Glutamatergic neuron (in vitro differentiated cells): ENCODE measurements at regions not wholly inside any gene's neighbourhood (a gene's known extent, or its start where the extent isn't known, plus 50 kb on each side); places are given as distances from the start of the nearest gene placed in this dataset. TPM values are rescaled to one million over a fixed set of nuclear protein-coding genes. Genes with fewer than 3 reads are reported as not detected.

Source experiments
- DNase-seq: peaks from one replicate; pipeline ENCODE4 v3.0.0; 2022
- H3K27ac Mint-ChIP-seq: one replicate; pipeline ENCODE4 v1.8.0; 2020; ENCODE audit warnings: mild to moderate bottlenecking, mixed read lengths, inconsistent platforms; ENCODE audit not compliant: unreplicated experiment
- H3K27me3 Mint-ChIP-seq: one replicate; pipeline ENCODE4 v1.8.0; 2020; ENCODE audit warnings: mild to moderate bottlenecking, moderate library complexity, mixed read lengths, inconsistent platforms; ENCODE audit not compliant: unreplicated experiment
- H3K36me3 Mint-ChIP-seq: one replicate; pipeline ENCODE4 v1.8.0; 2020; ENCODE audit warnings: mild to moderate bottlenecking, mixed read lengths, inconsistent platforms; ENCODE audit not compliant: unreplicated experiment
- H3K4me1 Mint-ChIP-seq: one replicate; pipeline ENCODE4 v1.8.0; 2020; ENCODE audit warnings: mild to moderate bottlenecking, low read depth, mixed read lengths, inconsistent platforms; ENCODE audit not compliant: unreplicated experiment
- H3K4me3 Mint-ChIP-seq: one replicate; pipeline ENCODE4 v1.8.0; 2020; ENCODE audit warnings: mild to moderate bottlenecking, mixed read lengths, inconsistent platforms; ENCODE audit not compliant: unreplicated experiment
- H3K9me3 Mint-ChIP-seq: one replicate; pipeline ENCODE4 v1.8.0; 2020; ENCODE audit warnings: mild to moderate bottlenecking, moderate library complexity, mixed read lengths, inconsistent platforms; ENCODE audit not compliant: unreplicated experiment
- microRNA-seq: library from miRNA; unstranded; fragments of <30 nt; microRNA quantifications from one replicate; pipeline ENCODE4, GENCODE V29; 2020; ENCODE audit not compliant: unreplicated experiment
- TF ChIP-seq, protein P1 (sequence below): fragments of 200-600 bp; sonication (generic); IDR thresholded peaks from one replicate; pipeline ENCODE4 v1.5.0; 2021; ENCODE audit not compliant: partially characterized antibody, unreplicated experiment

DNA sequence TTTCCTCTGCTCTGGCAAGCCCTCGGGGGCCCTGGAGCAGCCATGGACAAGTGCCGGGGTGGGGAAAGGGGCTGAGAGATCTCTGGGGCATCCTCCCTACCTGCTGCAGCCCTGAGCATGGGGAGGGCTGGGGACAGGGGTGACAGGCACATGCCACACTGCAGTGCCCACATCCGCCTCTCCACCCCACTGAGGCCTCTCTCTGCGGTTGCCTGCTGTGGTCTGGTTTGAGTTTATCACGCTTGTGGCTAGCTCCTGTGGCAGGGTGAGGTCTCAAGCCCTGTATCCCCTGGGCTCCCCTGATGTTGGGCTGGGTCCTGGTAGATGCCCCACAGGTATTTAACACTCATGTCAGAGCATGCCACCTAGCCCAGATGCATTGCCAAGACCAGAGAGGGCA is 52.9 kb upstream of the MLN start:
- Mint-ChIP-seq H3K36me3 (no peaks in the 10 kb centered on the region), H3K4me3 (no peak overlapping the region), H3K27me3 (peaks cover 5% of the 10 kb centered on the region), H3K9me3 (peaks cover 1% of the 10 kb centered on the region), H3K27ac (no peak overlapping the region), H3K4me1 (peaks cover 21% of the 10 kb centered on the region)
- no peak for DNase-seq
- TF ChIP-seq, protein P1, sequence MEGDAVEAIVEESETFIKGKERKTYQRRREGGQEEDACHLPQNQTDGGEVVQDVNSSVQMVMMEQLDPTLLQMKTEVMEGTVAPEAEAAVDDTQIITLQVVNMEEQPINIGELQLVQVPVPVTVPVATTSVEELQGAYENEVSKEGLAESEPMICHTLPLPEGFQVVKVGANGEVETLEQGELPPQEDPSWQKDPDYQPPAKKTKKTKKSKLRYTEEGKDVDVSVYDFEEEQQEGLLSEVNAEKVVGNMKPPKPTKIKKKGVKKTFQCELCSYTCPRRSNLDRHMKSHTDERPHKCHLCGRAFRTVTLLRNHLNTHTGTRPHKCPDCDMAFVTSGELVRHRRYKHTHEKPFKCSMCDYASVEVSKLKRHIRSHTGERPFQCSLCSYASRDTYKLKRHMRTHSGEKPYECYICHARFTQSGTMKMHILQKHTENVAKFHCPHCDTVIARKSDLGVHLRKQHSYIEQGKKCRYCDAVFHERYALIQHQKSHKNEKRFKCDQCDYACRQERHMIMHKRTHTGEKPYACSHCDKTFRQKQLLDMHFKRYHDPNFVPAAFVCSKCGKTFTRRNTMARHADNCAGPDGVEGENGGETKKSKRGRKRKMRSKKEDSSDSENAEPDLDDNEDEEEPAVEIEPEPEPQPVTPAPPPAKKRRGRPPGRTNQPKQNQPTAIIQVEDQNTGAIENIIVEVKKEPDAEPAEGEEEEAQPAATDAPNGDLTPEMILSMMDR: no peak

DNA sequence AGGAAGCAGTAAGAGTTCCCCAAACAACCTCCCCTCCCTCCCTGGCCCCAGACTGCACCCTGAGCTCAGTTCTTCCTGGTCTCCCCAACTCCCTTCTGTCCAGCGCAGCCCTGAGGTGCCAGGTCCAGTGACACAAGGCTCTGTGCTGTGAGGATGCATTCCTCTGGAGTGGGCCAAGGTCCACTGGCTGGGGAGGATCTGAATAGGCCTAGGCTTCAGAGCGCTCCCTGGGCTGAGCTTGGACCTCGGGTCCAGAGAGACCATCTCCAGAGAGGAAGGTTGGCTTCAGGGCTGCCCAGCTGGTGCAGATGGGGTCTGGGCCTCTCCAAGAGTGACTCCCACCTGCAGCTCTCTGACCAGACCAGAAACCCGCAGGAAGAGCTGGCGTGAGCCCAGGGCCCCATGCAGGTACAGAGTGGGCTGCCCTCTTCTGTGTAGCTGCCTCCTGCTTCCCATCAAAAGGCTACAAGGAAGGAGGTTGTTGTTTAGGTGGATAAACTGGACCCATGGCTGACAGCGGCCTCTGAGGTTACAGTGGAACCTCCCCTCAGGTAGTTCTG is 52.3 kb upstream of the MLN start:
- peaks cover 5% of the 10 kb centered on the region for H3K27me3 Mint-ChIP-seq
- TF ChIP-seq, protein P1: no peak
- H3K9me3 Mint-ChIP-seq: peaks cover 1% of the 10 kb centered on the region
- H3K4me3 Mint-ChIP-seq: no peak overlapping the region
- no peak for DNase-seq
- H3K27ac Mint-ChIP-seq: no peak overlapping the region
- no peaks in the 10 kb centered on the region for H3K36me3 Mint-ChIP-seq
- H3K4me1 Mint-ChIP-seq: peaks cover 23% of the 10 kb centered on the region

DNA sequence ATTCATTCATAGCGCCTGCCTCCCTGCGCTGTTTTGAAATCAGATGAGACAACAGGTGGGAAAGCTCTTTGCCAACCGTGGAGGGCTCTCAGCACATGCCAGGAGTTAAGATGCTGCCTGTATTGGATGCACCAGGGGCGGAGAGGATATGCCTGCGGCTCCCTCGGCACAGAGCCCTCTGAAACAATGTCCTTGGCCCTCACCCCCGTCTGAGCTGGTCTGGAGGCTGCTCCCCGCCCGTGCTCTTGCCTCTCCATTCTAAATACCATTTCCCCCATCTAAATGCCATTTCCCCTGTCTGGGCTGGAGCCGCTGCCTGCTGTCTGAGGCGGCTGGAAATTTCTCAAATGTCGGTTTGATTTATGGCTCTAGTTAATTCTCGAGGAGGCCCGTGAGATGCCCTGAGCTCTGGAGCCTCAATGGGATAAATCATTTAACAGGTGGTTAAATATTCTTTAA is 50.8 kb upstream of the MLN start:
- H3K27ac Mint-ChIP-seq: no peak overlapping the region
- H3K4me1 Mint-ChIP-seq: peaks cover 25% of the 10 kb centered on the region

DNA sequence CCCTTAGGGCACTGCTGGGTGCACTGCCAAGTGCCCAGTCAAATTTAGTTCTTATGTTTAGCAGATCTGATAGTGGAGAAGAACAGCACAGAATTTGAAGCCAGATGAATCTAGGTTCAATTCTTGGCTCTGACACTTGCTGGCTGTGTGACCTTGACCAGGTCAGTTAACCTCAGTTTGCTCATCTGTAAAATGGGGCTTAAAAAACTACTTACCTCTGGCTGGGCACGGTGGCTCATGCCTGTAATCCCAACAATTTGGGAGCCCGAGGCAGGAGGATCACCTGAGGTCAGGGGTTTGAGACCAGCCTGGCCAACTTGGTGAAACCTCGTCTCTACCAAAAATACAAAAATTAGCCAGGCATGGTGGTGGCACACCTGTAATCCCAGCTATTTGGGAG is 49.9 kb upstream of the MLN start:
- Mint-ChIP-seq H3K4me3 (no peak overlapping the region), H3K27me3 (peaks cover 9% of the 10 kb centered on the region), H3K4me1 (peaks cover 29% of the 10 kb centered on the region), H3K9me3 (peaks cover 8% of the 10 kb centered on the region), H3K27ac (no peak overlapping the region), H3K36me3 (no peaks in the 10 kb centered on the region)
- DNase-seq: no peak
- TF ChIP-seq, protein P1: no peak

More for the DNA sequence above, 50.8 kb upstream of the MLN start:
- H3K27me3 Mint-ChIP-seq: peaks cover 9% of the 10 kb centered on the region
- no peak overlapping the region for H3K4me3 Mint-ChIP-seq
- H3K36me3 Mint-ChIP-seq: no peaks in the 10 kb centered on the region
- TF ChIP-seq, protein P1: no peak
- DNase-seq: no peak
- peaks cover 3% of the 10 kb centered on the region for H3K9me3 Mint-ChIP-seq

Small RNA genes lying in the stretch of these regions (microRNA-seq; reads per million reads assigned to microRNA genes)
- not detected for gene MIR7159
